K562 (cell line): ENCODE measurements at regions not wholly inside any gene's neighbourhood (a gene's known extent, or its start where the extent isn't known, plus 50 kb on each side); places are given as distances from the start of the nearest gene placed in this dataset.

ENCODE experiments used
- ATAC-seq: fragments of 200-7000 bp; cut with Tn5 transposase; 3 replicates; pipeline ENCODE4 v1.9.1; 2020; ENCODE audit warnings: moderate library complexity
- BruUV-seq: library from RNA; stranded (reverse); fragments of 400-500 nt; replicated peaks from 2 replicates; lab custom pipeline; 2021; lab: Mats Ljungman, UMichigan
- CTCF ChIA-PET: fragments of 300-600 bp; formaldehyde crosslinking; extraction: SDS; loops from one replicate; lab custom pipeline; 2021; ENCODE audit warnings: low intra/inter-chr PET ratio; lab: Yijun Ruan, JAX
- POLR2A ChIA-PET: fragments of 300-600, 350-650 bp; sonication (Branson Sonifier 250); formaldehyde crosslinking; extraction: SDS; loops from one replicate; lab custom pipeline; 2021; ENCODE audit warnings: antibody characterized with exemption, inconsistent platforms; lab: Yijun Ruan, JAX
- DNase-seq, 4 experiments: peaks; one replicate each; pipeline versions ENCODE4 v3.0.0 to v3.0.0-alpha.2; 2011 to 2018; ENCODE audit warnings: low spot score in 3 of 4, mixed read lengths in 3 of 4; ENCODE audit errors: extremely low read depth in 1 of 4
- FAIRE-seq: peaks from 2 replicates; lab custom pipeline; 2011; peaks lifted over from hg19 to GRCh38; lab: Jason Lieb, UNC
- H2AFZ ChIP-seq: 2 replicates; pipeline ENCODE4 v1.6.0; 2011; ENCODE audit warnings: low read depth, low read length, control low read depth, inconsistent platforms
- H3K27ac ChIP-seq: fragments of 200-600 bp; 3 replicates; pipeline ENCODE4 v1.8.0; 2011; ENCODE audit warnings: low read depth, mild to moderate bottlenecking, control low read depth, inconsistent platforms, low read length, moderate library complexity, mixed read lengths; ENCODE audit errors: extremely low read depth
- H3K27me3 ChIP-seq, 2 experiments: fragments of 300-600 bp in 1 of 2; 2 replicates in 1 of 2; 3 replicates in 1 of 2; pipeline versions ENCODE4 v1.6.0 to v1.8.0; 2011; ENCODE audit warnings: inconsistent platforms in 2 of 2, low read length in 2 of 2, mild to moderate bottlenecking in 1 of 2, mixed read lengths in 1 of 2, moderate library complexity in 1 of 2; ENCODE audit not compliant: control insufficient read depth in 2 of 2, insufficient read depth in 2 of 2
- H3K36me3 ChIP-seq: fragments of 300-600 bp; 3 replicates; pipeline ENCODE4 v1.8.0; 2011; ENCODE audit warnings: mild to moderate bottlenecking, low read length, inconsistent platforms; ENCODE audit not compliant: control insufficient read depth, insufficient read depth
- H3K4me1 ChIP-seq, 2 experiments: fragments of 200-600 bp in 1 of 2; replicated peaks in 1 of 2; 2 replicates in 1 of 2; 3 replicates in 1 of 2; pipeline versions ENCODE4 v1.5.1 to v1.8.0; 2011; ENCODE audit warnings: inconsistent platforms in 2 of 2, low read length in 2 of 2, mild to moderate bottlenecking in 1 of 2, mixed read lengths in 1 of 2, moderate library complexity in 1 of 2; ENCODE audit not compliant: control insufficient read depth in 2 of 2, insufficient read depth in 2 of 2
- H3K4me2 ChIP-seq: 2 replicates; pipeline ENCODE4 v1.6.1; 2011; ENCODE audit warnings: low read length, control low read depth, inconsistent platforms, mixed read lengths; ENCODE audit not compliant: insufficient read depth
- H3K4me3 ChIP-seq: fragments of 200-600 bp; sonication (generic), shearing (Covaris generic); 2 replicates; pipeline ENCODE4 v1.5.1; 2016; ENCODE audit warnings: control low read depth, inconsistent platforms
- H3K79me2 ChIP-seq: fragments of 200-600 bp; 3 replicates; pipeline ENCODE4 v1.8.0; 2011; ENCODE audit warnings: low read length, inconsistent platforms; ENCODE audit not compliant: control insufficient read depth, insufficient read depth
- H3K9ac ChIP-seq, 2 experiments: 2 replicates each; pipeline versions ENCODE4 v1.6.0 to v1.6.1; 2011; ENCODE audit warnings: low read depth in 2 of 2, low read length in 2 of 2, control low read depth in 1 of 2, inconsistent platforms in 1 of 2, mild to moderate bottlenecking in 1 of 2, mixed read lengths in 1 of 2; ENCODE audit not compliant: insufficient read depth in 1 of 2
- H3K9me1 ChIP-seq: one replicate; pipeline ENCODE4 v1.6.0; 2011; ENCODE audit warnings: inconsistent platforms, mild to moderate bottlenecking, low read length, moderate library complexity; ENCODE audit not compliant: control insufficient read depth, insufficient read depth
- H3K9me3 ChIP-seq: replicated peaks from 2 replicates; pipeline ENCODE4 v1.5.1; 2011; ENCODE audit warnings: low read depth, low read length, inconsistent platforms; ENCODE audit not compliant: control insufficient read depth, insufficient read depth
- H4K20me1 ChIP-seq: replicated peaks from 2 replicates; pipeline ENCODE4 v1.6.1; 2011; ENCODE audit warnings: low read length, inconsistent platforms, mixed read lengths; ENCODE audit not compliant: control insufficient read depth, insufficient read depth
- CREB1 ChIP-seq, 2 experiments: sonication (generic) in 1 of 2; formaldehyde crosslinking in 1 of 2; IDR thresholded peaks; 2 replicates each; pipeline versions ENCODE4 v1.6.1 to v1.8.0; 2012 to 2022; ENCODE audit warnings: inconsistent platforms in 1 of 2, mild to moderate bottlenecking in 1 of 2, missing genetic modification reagents in 1 of 2, moderate library complexity in 1 of 2
- GTF3C2 ChIP-seq: IDR thresholded peaks from 3 replicates; pipeline ENCODE4 v1.6.1; 2011; ENCODE audit warnings: borderline replicate concordance, mild to moderate bottlenecking, moderate library complexity; ENCODE audit not compliant: insufficient read length; ENCODE audit errors: extremely low read depth
- HDAC6 ChIP-seq: IDR thresholded peaks from 2 replicates; pipeline ENCODE4 v1.6.1; 2012; ENCODE audit warnings: low read depth, mild to moderate bottlenecking, control low read depth, inconsistent platforms, low read length, moderate library complexity
- JUNB ChIP-seq: fragments of 450-650 bp; formaldehyde crosslinking; conservative IDR thresholded peaks from 2 replicates; pipeline ENCODE4 v1.4.0; 2020; ENCODE audit warnings: mild to moderate bottlenecking
- NFE2 ChIP-seq: IDR thresholded peaks from 2 replicates; pipeline ENCODE4 v1.6.1; 2014; ENCODE audit warnings: antibody characterized with exemption, low read depth
- NR2F6 ChIP-seq: fragments of 450-650 bp; formaldehyde crosslinking; IDR thresholded peaks from 2 replicates; pipeline ENCODE4 v1.4.0; 2020; ENCODE audit warnings: mild to moderate bottlenecking
- NR3C1 ChIP-seq: sonication (generic); formaldehyde crosslinking; IDR thresholded peaks from 2 replicates; pipeline ENCODE4 v1.8.1; 2022; ENCODE audit warnings: missing genetic modification reagents
- RHOXF2B ChIP-seq: fragments of 250-450 bp; sonication (Bioruptor Pico); conservative IDR thresholded peaks from 2 replicates; pipeline ENCODE4 v1.5.1; 2021
- TAL1 ChIP-seq: fragments of 450-650 bp; IDR thresholded peaks from 2 replicates; pipeline ENCODE4 v1.6.1; 2016; ENCODE audit warnings: mild to moderate bottlenecking
- ZNF124 ChIP-seq: sonication (generic); formaldehyde crosslinking; IDR thresholded peaks from 2 replicates; pipeline ENCODE4 v1.8.1; 2022; ENCODE audit warnings: missing genetic modification reagents
- ZNF282 ChIP-seq: sonication (generic); formaldehyde crosslinking; IDR thresholded peaks from 2 replicates; pipeline ENCODE4 v1.8.1; 2023; ENCODE audit warnings: missing genetic modification reagents
- ZNF785 ChIP-seq: fragments of 250-450 bp; sonication (Bioruptor Pico); IDR thresholded peaks from 2 replicates; pipeline ENCODE4 v1.4.0; 2020; ENCODE audit warnings: mild to moderate bottlenecking
- ZSCAN29 ChIP-seq: fragments of 450-650 bp; IDR thresholded peaks from 2 replicates; pipeline ENCODE4 v1.6.1; 2017
- WGBS: fragments of 100-300 bp; shearing (Covaris generic); methylation state at CpG from one replicate; pipeline ENCODE4 v1.1.6; 2016; ENCODE audit warnings: low coverage, mixed read lengths; ENCODE audit not compliant: insufficient coverage; ENCODE audit errors: missing lambda C conversion rate; 5-methylcytosine and 5-hydroxymethylcytosine counted together
- in situ Hi-C: fragments of 300-500 bp; cut with MboI; formaldehyde crosslinking; loops from 4 replicates; pipeline ENCODE4 v1.15.0; 2018; ENCODE audit warnings: inconsistent platforms, mixed read lengths
- intact Hi-C: fragments of 100-400 bp; cut with micrococcal nuclease; formaldehyde crosslinking; loops from 2 replicates; pipeline ENCODE4 v1.14.2; 2022
- TF ChIP-seq, protein P1 (sequence below): sonication (generic); formaldehyde crosslinking; IDR thresholded peaks from 2 replicates; pipeline ENCODE4 v1.8.0; 2022; ENCODE audit warnings: mild to moderate bottlenecking, low read depth, missing genetic modification reagents

GRCh38 chr18:5729983-5730699 is 165.2 kb downstream of the TMEM200C start:
- H3K4me1 ChIP-seq: no peaks in the 10 kb centered on the region
- H3K9ac ChIP-seq: no peak overlapping the region
- no peak overlapping the region for H3K4me2 ChIP-seq
- no peaks in the 10 kb centered on the region for H3K36me3 ChIP-seq
- no peaks in the 10 kb centered on the region for H3K9me1 ChIP-seq
- H3K27ac ChIP-seq: no peak overlapping the region
- H3K79me2 ChIP-seq: no peaks in the 10 kb centered on the region
- no peaks in the 10 kb centered on the region for H3K27me3 ChIP-seq
- H3K9me3 ChIP-seq: no peaks in the 10 kb centered on the region; the same call in 1 of the 2 replicates
- WGBS: 0% methylated on average over 6 of the region's 6 CpGs
- no TSS peak for BruUV-seq
- no peak overlapping the region for H2AFZ ChIP-seq
- no peaks in the 10 kb centered on the region for H4K20me1 ChIP-seq
- FAIRE-seq (no peak), ATAC-seq (no peak), DNase-seq (no peak)
- no peak overlapping the region for H3K4me3 ChIP-seq
- in situ Hi-C loops: no loop called here
- POLR2A ChIA-PET: no interaction called here
- CTCF ChIA-PET: no interaction called here
- no peak for TF ChIP-seq ZNF282 (CRISPR knock-in tag)
- no peak for TF ChIP-seq NR2F6 (CRISPR knock-in tag)
- no peak for TF ChIP-seq JUNB
- no peak for TF ChIP-seq TAL1
- no peak for TF ChIP-seq NFE2
- no peak for TF ChIP-seq RHOXF2B
- intact Hi-C loops: no loop called here

GRCh38 chr18:5728531-5728930 is 166.8 kb downstream of the TMEM200C start:
- Histone ChIP-seq H3K4me2 (no peak overlapping the region), H2AFZ (no peak overlapping the region), H3K9ac (no peak overlapping the region), H3K79me2 (no peaks in the 10 kb centered on the region), H3K4me3 (no peak overlapping the region), H4K20me1 (no peaks in the 10 kb centered on the region), H3K27me3 (no peaks in the 10 kb centered on the region), H3K9me3 (no peaks in the 10 kb centered on the region; the same call in 1 of the 2 replicates), H3K27ac (no peak overlapping the region), H3K4me1 (no peaks in the 10 kb centered on the region), H3K36me3 (no peaks in the 10 kb centered on the region), H3K9me1 (no peaks in the 10 kb centered on the region)
- intact Hi-C loops (no loop called here), in situ Hi-C loops (no loop called here)
- ChIA-PET POLR2A (interaction anchor here (0.6 kb wide), 1 partner anchor 677 kb away, joined by 3 read pairs; no protein-coding TSS in a partner anchor), CTCF (no interaction called here)
- DNase-seq (no peak), FAIRE-seq (no peak), ATAC-seq (no peak)
- WGBS: 0% methylated on average over 5 of the region's 5 CpGs
- no TSS peak for BruUV-seq
- TF ChIP-seq CREB1 (IDR thresholded peaks at IDR 0.05) (no peak), CREB1 (CRISPR knock-in tag; IDR thresholded peaks at IDR 0.05) (no peak), NR3C1 (no peak), HDAC6 (no peak), ZNF785 (CRISPR knock-in tag) (no peak), ZSCAN29 (no peak), GTF3C2 (no peak), ZNF124 (CRISPR knock-in tag) (no peak)
- TF ChIP-seq, protein P1, sequence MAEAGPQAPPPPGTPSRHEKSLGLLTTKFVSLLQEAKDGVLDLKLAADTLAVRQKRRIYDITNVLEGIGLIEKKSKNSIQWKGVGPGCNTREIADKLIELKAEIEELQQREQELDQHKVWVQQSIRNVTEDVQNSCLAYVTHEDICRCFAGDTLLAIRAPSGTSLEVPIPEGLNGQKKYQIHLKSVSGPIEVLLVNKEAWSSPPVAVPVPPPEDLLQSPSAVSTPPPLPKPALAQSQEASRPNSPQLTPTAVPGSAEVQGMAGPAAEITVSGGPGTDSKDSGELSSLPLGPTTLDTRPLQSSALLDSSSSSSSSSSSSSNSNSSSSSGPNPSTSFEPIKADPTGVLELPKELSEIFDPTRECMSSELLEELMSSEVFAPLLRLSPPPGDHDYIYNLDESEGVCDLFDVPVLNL (CRISPR knock-in tag): no peak
